ENCODE measurements at regions not wholly inside any gene's neighbourhood (a gene's known extent, or its start where the extent isn't known, plus 50 kb on each side); places are given as distances from the start of the nearest gene placed in this dataset.
"Not testable (repeated sequence)": the region's sequence is repeated elsewhere in the genome, so short reads cannot be mapped to it uniquely, and the experiment has no call there.

DNA sequence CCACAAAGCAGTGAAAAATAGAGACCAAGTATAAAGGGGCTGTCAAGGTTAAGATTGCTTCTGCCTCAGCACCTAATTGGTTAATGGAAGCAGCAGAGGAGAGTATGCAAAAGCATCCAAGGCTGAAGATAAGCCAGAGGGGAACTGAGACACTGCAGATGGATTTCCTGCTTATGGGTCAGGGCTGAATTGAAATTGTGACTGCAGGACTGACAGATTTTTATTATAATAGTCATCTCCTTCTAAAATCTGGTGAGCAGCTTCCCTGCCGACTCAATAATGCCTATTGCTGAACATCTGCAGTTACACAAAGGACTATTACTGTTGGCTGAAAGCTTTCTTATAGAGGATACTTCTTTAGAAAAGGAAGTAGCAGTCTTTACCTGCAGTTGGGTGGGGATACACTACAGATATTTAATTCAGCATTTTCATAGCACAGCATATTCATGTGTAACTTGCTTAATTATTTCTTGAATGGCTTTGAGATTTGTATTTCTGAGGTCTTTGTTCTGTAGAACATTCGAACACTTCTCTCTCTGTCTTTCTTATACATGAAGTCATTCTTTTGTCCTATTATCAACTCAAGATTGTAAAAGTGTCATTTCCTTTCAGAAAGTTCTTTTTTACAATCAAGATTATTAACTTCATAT lies 363.0 kb upstream of the RIOK2 start:
- DNase-seq: peak; percentile 61

DNA sequence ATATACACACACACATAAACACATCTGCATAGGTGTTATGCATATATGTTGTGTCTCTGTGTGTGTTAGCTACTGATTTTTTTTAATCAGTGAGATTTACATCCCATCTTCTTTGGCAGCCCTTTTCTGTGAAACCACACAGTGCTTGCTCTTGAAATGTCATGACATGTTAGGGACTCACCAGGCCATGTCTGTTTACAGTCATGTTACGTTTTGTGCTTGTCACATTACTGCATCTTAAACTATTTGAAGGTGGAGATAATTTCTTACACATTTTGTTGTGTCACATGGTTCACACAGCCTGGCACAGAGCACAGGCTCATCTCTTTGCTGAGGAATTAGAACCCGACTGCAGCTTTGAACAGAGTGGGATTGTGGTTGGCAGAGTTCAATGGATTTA lies 364.4 kb upstream of the RIOK2 start:
- no peak for DNase-seq

DNA sequence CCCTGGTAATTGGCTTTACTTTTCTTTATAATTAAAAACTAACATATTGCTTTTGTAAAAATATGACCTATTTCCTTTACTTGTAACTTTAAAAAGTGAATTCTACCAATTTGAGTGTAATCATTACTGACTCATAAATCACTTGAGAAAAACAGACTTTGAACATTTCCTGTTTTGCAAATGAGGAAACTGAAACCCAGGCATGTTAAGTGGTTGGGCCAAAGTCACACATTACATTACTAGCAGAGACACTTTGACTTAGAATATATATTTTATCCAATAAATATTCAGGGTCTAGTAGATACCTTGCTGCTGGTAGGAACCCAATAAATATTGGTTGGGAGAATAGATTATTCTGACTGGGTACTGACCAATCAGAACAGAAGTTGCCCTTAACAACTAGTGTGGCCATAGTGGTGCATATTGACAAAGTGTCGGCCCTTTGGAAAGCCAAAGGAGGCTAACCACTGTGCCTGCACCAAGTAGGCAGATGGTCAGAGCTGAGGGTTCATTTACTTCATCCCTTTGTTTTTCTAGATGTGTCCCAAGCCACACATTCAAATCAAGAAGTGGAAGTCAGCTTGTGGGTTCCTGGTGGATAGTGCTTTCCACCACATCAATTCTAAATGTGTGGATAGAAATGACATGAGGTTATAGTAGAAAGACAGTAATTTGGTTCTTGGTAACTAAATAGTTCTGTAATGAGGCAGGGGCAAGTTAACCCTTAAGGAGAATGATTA lies 365.1 kb upstream of the RIOK2 start:
- DNase-seq: peak; percentile 20

DNA sequence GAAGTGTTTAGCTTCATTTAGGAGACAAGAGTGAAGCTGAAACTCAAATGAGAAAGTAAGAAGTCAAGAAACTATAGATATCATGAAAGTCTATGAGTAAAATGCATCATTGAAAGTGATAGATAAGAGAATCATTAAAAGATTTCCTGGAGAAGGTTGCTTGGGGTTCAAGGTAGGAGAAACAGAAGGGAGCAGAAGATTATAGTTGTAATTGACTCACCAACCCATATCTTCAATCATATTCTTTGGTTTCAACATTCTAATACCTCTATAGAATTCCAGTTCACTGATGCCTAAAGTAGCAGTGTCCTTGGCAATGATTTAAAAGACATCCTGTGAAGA lies 365.7 kb upstream of the RIOK2 start:
- DNase-seq: no peak

DNA sequence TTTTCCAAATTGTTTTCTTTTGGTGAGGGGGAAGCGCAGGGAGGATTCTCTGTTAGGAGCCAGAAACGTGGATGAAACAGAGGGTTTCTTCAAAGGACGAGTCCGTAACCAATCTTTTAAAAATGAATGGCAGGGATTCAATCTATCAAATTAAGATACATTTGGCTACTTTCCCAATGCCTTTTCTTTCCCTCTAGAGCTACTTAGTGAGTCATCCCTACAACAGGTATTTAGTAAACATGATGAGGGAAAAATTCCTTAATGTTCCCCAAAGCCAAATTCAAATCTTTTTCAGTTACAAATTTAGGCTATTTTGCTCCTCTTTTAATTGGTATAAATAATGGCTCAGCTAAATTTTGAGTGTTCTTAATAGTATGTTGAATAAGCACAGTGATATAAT lies 366.4 kb upstream of the RIOK2 start:
- no peak for DNase-seq

DNA sequence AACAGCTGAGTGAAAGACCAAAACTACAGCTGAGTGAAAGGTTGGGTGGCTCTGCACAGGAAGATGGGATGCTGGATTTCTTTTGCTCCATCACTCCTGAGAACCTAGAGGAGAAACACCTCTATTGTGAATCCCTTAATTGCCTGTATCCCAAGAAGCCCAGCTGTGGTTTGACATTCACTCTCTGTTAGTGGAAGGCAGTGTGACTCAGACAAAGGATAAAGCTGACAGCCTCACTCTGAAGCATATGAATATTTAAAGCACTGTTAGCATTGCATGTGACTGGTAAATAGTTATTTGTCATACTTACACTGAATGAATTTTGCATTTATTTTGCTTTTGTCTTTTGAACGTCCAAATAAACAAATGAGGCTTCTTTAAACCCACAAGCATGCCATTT lies 367.1 kb upstream of the RIOK2 start:
- DNase-seq: peak; percentile 67

DNA sequence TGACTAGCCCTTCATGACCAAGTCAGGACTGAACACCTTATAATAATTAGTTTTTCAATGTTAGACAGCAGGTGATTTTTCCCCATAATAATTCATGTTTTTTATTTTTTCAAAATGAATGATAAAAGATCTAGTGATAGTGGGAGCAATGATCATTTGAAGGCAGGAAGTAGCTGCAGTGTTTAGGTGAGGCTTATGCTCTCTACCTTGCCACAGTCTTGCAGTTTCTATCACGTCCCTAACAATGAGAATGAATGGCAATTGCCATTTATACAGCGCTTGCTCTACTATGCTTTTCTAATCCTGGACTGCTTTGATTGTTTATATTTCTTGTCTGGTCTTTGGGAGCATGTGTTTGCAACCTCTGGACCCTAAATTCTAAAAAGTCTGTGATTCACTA lies 367.8 kb upstream of the RIOK2 start:
- DNase-seq: no peak

DNA sequence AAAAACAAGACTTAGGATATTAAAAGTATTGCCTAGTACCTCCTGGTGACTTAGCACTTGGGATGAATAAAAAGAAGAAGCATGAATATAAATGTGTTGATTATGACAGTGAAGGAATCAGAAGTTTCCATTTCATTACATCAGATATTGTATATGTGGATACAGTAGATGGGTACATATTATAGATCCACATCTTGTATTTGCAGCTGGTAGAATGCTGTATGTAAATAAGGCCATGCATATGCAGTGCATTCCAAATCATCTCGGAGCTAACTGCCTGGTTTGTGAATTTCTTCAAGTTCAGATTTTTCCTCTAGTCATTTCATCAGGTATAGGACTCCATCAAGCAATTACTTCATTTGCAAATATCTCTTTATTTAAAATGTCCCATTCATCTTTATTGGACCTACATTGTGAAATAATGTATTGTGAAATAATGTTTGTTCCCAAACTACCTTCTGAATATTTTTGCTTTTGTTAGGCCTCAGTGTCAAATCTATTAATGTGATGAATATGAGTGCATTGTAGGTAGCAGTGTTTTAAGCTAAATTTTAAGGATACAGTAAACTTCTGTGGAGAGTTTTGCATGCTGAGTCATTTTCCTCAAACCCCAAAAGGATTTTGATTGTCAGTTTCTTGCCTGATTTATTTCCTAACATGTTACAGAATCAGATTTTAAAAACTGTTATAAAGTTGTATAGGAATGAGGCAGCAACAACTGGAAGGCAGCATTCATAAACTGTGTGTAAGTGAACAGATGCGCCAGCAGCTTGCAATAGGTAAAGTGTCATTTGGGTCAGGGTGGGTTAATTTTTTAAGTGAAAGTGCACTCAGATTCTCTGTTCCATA lies 370.8 kb upstream of the RIOK2 start:
- DNase-seq: peak; percentile 76

DNA sequence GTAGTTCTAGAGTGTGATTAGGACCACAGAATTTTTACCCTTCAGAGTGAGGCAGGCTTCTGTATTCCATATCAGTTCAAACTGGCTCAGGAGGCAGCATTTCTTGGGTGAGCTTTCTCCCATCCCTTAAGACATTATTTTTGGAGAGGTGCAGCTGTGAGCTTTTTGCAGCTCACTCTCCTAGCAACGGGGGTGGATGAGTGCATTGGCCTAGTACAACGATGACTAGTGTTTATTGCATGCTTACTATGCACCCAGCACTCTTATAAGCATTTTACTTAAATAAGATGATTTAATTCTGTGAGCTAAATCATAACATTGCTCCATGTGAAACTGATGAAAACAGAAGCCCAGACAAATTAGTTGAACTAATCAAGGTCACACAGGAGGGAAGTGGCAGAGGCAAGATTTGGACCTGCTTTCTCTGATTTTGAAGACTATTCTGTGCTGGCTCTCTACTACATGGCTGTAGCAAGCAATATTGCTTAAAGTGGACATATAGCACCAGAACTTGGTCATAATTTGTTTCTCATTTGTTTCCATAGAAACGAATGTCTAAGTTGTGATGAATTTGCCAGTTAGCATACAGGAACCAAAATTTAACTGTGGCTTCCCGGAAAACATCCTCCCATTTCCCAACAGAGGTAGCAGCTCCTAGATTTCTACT lies 372.1 kb upstream of the RIOK2 start:
- DNase-seq: peak; percentile 79

DNA sequence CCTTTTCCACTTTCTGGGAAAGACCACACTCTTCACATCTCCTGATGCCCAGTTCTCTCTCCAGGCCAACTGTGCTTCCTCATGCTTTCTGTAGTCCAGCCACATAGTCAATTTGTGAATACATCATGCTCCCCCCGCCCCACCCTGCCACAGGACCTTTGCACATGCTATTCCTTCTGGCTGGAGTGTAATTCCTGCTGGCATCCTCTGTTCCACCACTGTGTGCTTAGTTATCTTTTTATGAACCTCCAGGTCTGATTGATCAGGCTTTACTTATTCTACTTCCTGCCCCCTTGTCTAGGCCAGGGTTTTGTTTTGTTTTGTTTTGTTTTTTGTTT lies 372.6 kb upstream of the RIOK2 start:
- DNase-seq: no peak

DNA sequence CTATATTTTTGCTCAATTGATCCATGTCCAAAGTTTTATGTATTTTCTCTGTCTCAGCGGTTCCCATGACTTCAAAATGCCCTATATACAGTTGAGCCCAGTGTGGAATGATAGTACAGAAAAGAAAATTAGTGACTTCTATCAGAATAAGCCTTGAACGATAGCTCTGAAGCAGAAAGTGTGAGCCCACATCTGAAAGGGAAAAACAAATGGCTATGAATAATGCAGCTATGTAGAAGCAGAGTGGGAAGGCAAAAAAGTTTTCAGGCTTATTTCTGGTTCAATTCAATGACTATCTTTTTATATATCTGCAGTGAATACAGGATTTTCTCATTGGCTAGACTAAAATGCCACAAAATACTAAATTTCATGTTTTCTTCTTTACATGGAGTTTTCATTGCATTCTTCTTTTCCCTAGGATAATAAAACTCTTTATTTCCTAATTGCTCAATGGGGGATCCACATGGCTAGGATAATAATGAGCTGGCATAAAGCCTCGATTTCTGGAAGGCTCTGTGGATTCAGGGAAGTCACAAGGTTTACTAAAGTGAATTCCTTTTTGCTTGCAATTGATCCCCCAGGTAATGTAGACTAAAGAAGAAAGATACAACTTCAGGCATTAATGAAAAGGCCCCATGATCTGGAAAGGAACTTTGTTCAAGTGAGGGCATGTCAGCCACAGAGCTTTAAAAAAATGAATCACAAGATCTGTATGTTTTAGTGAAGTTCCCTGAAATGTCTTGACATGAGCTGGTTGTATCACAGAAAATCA lies 377.0 kb upstream of the RIOK2 start:
- DNase-seq: no peak

DNA sequence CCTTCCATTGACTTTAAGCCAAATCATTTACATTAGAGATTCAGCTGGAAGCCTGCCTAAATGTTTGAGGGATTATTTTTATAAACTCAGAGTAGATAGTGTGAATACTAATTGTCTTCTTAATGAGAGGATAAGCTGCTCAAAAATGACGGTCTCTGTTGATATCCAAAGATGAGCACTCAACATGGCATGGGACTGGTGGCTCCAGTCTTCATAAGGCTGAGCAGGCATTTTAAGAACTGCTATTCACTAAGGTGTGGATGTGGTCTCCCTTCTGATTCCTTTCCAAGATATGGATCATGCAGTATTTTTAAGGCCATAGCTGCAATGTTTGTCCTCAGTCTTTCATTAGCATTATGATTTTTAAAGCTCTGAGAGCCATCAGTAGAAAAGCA lies 377.5 kb upstream of the RIOK2 start:
- no peak for DNase-seq

DNA sequence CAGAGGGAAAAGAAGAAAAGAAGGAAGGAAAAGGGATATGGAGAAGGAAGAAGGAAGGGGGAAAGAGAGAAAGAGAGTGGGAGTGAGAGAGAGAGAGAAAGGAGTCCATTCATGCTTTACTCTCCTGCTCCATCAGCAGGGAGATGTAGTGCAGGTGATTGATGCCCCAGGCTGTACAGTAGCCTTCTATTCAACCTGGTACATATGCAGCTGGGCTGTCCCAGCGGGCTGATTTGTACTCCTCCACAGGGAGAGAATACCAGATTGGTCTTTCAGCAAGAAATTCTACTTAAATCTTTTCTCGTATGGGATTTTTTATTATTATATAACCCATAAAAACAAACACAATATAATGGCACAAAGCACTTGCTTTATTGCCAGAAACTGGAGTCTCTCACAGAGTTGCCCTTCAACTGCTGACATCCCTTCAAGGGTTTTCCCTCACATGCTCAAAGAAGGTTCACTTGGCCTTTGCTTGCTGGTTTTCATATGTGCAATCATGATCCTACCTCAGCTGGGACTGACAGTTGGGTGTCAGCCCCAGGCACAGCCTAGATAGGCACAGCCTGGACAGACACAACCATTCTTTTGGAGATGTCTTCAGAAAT lies 380.1 kb upstream of the RIOK2 start:
- DNase-seq: no peak

DNA sequence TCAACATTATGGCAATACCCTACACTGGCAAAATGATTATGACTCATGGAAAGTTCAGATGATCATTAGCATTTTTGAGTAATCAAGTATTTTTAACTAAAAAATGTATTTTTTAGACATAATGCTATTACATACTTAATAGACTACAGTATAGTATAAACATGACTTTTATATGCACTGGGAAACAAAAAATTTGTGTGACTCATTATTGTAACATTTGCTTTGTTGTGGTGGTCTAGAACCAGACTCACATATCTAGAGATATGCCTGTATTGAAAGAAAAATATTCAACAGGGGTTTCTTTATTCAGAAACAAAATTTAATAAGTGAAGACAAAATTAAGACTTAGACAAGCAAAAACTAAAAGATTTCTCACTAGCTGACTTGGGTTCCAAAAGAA lies 385.3 kb upstream of the RIOK2 start:
- peak; percentile 28 for DNase-seq

DNA sequence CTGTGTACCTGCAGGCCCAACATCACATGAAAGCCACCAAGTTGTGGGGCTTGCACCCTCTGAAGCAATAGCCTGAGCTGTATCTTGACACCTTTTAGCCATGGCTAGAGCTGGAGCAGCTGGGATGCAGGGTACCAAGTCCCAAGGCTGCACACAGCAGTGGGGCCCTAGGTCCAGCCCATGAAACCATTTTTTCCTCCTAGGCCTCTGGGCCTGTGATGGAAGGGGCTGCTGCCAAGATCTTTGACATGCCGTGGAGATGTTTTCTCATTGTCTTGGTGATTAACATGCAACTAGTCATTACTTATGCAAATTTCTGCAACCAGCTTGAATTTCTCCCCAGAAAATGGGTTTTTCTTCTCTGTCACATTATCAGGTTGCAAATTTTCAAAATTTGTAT lies 387.2 kb upstream of the RIOK2 start:
- DNase-seq: no peak

DNA sequence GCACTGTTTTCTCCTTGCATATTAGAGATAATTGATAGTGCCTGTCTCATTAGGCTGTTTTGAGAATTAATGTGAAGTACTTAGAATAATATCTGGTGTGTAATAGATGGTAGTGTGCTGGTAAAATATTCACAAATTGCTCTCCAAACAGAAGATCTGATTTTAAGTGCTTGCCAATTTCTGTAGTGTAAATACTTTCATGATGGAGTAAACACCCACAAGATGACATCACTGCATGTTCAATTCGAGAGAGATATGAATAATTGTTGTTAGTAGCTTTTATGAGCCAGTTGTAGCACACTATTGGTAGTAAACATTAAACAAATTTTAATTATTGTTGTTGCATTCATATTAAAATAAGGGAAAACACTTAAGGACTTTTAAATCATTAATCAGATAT lies 392.3 kb upstream of the RIOK2 start:
- DNase-seq: no peak

DNA sequence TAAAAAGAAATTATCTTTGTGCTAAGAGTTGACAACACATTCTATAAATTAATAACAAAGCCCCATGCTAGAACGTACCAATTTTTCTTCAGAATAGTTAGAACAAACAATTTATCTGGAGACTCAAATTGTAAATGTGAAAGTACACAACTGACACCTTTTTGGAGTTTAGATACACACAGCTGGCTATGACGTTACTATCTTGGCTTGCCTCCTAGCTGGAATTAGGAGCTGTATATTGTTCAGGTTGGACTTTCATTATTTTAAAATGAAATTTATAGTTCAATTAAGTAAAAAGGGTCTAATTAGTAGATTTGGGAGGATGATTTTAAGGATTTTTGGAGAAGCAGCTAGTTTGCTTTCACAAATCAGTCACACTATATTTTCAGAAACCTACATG lies 393.9 kb upstream of the RIOK2 start:
- no peak for DNase-seq

DNA sequence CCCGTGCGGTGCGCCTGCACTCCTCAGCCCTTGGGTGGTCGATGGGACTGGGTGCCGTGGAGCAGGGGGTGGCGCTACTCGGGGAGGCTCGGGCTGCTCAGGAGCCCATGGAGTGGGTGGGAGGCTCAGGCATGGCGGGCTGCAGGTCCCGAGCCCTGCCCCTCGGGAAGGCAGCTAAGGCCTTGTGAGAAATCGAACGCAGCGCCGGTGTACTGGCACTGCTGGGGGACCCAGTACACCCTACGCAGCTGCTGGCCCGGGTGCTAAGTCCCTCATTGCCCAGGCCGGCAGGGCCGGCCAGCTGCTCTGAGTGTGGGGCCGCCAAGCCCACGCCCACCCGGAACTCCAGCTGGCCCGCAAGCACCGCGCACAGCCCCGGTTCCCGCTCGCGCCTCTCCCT lies 396.9 kb upstream of the RIOK2 start:
- DNase-seq: not testable (repeated sequence)

DNA sequence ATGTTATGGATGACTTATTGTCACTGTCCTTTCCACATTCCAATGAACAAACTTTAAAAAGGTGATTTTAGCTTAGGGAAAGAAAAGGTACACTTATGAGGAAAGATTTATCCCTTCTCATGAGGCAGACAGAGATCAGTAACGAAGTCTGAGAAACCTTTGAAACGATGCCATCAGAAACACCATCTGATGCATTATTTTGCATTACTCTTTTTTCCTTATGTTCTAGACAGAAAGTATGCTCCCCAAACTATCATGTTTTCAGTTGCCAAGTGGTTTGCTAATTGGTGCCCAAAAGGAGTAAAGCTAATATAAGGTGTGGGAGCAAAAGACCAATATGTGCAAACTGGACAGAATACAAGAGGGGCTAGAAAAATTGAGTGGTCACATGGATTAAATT lies 397.7 kb upstream of the RIOK2 start:
- no peak for DNase-seq

DNA sequence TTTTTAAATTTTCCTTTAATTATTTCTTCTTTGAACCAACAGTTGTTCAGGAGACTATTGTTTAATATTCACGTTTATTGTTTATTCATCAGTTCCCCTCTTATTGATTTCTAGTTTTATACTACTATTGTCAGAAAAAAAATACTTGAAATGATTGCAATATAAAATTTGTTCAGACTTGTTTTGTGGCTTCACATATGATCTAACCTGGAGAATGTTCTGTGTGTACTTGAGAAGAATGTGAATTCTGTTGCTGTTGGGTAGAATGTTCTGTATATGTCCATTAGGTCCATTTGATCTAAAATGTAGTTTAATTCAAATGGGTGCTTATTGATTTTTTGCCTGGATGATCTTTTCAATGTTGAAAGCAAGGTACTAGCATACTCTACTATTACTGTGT lies 408.7 kb upstream of the RIOK2 start:
- no peak for DNase-seq

DNA sequence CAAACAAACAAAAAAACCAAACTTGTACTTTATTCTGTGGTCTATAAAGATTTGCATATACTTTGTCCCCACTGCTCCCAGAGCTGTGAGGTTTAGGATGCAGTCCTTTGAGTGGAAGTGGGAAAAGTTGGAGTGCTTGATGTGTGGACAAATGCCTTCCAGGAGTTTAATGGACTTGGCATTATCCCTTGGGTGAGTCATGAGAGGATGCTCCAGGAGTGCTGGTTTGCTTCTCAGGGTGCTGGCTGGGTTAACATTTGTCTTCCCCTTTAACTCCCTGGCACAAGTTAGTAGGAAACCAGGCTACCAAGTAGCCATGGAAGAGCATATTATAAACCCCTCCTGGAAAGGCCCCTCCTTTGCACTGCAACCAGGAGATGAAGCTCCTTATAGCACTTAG lies 417.4 kb upstream of the RIOK2 start:
- DNase-seq: peak; percentile 3

DNA sequence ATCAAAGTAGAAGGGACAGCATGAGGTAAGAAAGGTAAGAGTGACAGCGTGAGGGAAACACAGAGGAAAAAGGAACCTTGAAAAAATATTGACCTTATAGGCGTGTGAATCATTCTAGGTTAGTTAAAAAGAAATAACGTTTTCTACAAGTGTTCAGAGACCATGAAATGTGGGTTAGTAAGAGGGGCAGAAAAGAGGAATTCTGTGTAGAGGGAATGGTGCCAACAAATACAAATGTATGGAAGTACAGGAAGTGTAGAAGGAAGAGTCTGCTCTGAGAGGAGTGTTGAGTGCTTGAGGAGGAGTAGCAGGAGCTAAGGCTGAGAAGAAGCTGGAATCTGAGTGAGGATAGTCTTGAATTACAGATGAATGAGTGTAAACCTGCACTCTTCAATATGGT lies 418.6 kb upstream of the RIOK2 start:
- peak; percentile 3 for DNase-seq

Measured in fibroblast of skin of abdomen (primary cell).